HK-2 (cell line): ENCODE measurements at regions not wholly inside any gene's neighbourhood (a gene's known extent, or its start where the extent isn't known, plus 50 kb on each side); places are given as distances from the start of the nearest gene placed in this dataset.

Experiments
- DNase-seq: peaks from one replicate; pipeline ENCODE4 v3.0.0-alpha.2; 2018; ENCODE audit not compliant: unreplicated experiment

DNA sequence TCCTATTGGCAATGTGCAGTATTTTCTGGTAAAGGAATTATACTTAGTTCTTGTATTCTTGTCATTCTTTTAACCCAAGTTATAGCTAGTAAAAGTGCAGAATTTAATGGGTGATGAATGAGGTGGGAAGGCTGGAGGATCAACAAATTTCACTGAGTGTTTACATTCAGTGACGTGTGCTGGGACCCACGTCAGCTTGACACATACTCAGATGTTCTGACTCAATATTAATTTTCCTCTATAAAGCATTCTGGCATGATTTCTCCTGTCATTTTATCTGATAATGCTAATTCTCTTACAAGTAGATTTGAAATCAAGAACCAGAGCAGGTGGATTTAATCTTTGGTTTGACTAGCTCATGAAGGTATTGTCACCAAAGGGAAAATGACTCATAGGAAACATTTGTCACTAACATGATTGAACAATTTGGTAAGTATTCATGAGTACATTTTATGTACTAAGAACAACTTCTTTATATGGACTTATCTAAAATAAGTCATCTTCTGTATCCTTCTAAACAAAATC is 71.0 kb upstream of the SYNPR start:
- DNase-seq: no peak

DNA sequence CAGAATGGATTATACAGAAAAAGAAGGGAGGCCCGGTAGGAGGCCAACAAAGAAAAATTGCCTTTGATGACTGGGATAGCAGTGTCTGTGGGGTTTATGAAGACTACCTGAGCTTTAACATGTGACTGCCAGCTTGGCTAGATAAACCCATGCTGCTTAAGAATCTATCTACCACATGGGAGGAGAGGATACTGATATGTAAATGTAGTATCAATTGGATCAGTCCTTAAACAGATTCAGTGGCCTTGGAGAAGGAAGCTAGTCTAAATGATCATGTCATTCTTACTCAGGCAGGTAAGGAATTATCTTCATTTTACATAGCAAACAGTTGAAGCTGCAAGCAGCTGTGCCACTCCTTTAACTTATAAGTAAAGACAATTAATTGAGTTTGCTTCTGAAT is 50.0 kb upstream of the SYNPR start:
- no peak for DNase-seq
